H9 (cell line): ENCODE measurements at regions not wholly inside any gene's neighbourhood (a gene's known extent, or its start where the extent isn't known, plus 50 kb on each side); places are given as distances from the start of the nearest gene placed in this dataset.

Source experiments
- DNase-seq: peaks from one replicate; pipeline ENCODE4 v3.0.0-alpha.2; 2017
- H2AFZ ChIP-seq: one replicate; pipeline ENCODE4 v1.6.1; 2013; ENCODE audit warnings: mild to moderate bottlenecking, low read length, control low read depth, moderate library complexity
- H2AK5ac ChIP-seq: 2 replicates; pipeline ENCODE4 v1.6.1; 2013; ENCODE audit warnings: low read length, control low read depth, mixed read lengths; ENCODE audit not compliant: insufficient read length
- H2BK120ac ChIP-seq: one replicate; pipeline ENCODE4 v1.6.1; 2013; ENCODE audit warnings: low read depth, mild to moderate bottlenecking, low read length, control low read depth, inconsistent platforms; ENCODE audit not compliant: poor library complexity, severe bottlenecking
- H2BK12ac ChIP-seq: 2 replicates; pipeline ENCODE4 v1.6.1; 2013; ENCODE audit warnings: low read length, control low read depth, mixed read lengths, low read depth; ENCODE audit not compliant: insufficient read length
- H2BK15ac ChIP-seq: 2 replicates; pipeline ENCODE4 v1.6.1; 2013; ENCODE audit warnings: low read depth, low read length, control low read depth
- H2BK20ac ChIP-seq: one replicate; pipeline ENCODE4 v1.6.1; 2013; ENCODE audit warnings: low read depth, mild to moderate bottlenecking, low read length, control low read depth, inconsistent platforms; ENCODE audit not compliant: poor library complexity, severe bottlenecking
- H2BK5ac ChIP-seq: 2 replicates; pipeline ENCODE4 v1.6.1; 2013; ENCODE audit warnings: low read length, control low read depth, mixed read lengths; ENCODE audit not compliant: insufficient read length
- H3K14ac ChIP-seq: 2 replicates; pipeline ENCODE4 v1.6.1; 2013; ENCODE audit warnings: low read length, control low read depth; ENCODE audit not compliant: insufficient read depth
- H3K18ac ChIP-seq: 2 replicates; pipeline ENCODE4 v1.6.1; 2013; ENCODE audit warnings: low read depth, mild to moderate bottlenecking, mixed read lengths, low read length, control low read depth; ENCODE audit not compliant: insufficient read length
- H3K23ac ChIP-seq: 2 replicates; pipeline ENCODE4 v1.6.1; 2013; ENCODE audit warnings: low read length, control low read depth, mixed read lengths, low read depth; ENCODE audit not compliant: insufficient read length
- H3K23me2 ChIP-seq: 2 replicates; pipeline ENCODE4 v1.6.1; 2013; ENCODE audit warnings: low read depth, mild to moderate bottlenecking, mixed read lengths, low read length, control low read depth; ENCODE audit not compliant: insufficient read length, poor library complexity, severe bottlenecking
- H3K27ac ChIP-seq: 2 replicates; pipeline ENCODE4 v1.5.1; 2013; ENCODE audit warnings: low read length, control low read depth, mixed read lengths, low read depth; ENCODE audit not compliant: insufficient read length
- H3K27me3 ChIP-seq: 2 replicates; pipeline ENCODE4 v1.6.1; 2013; ENCODE audit warnings: low read length, control low read depth, inconsistent platforms; ENCODE audit not compliant: insufficient read depth
- H3K4ac ChIP-seq: 2 replicates; pipeline ENCODE4 v1.6.1; 2013; ENCODE audit warnings: low read depth, mild to moderate bottlenecking, control low read depth, inconsistent platforms, low read length, moderate library complexity
- H3K4me1 ChIP-seq: 2 replicates; pipeline ENCODE4 v1.6.1; 2013; ENCODE audit warnings: low read length, control low read depth, inconsistent platforms; ENCODE audit not compliant: insufficient read depth
- H3K4me2 ChIP-seq: 2 replicates; pipeline ENCODE4 v1.6.1; 2013; ENCODE audit warnings: low read length, control low read depth, mixed read lengths; ENCODE audit not compliant: insufficient read length, insufficient read depth
- H3K56ac ChIP-seq: 2 replicates; pipeline ENCODE4 v1.6.1; 2013; ENCODE audit warnings: low read depth, mild to moderate bottlenecking, mixed read lengths, low read length, control low read depth; ENCODE audit not compliant: insufficient read length
- H3K79me1 ChIP-seq: 2 replicates; pipeline ENCODE4 v1.6.1; 2013; ENCODE audit warnings: low read depth, mild to moderate bottlenecking, moderate library complexity, low read length, control low read depth, inconsistent platforms; ENCODE audit not compliant: insufficient read depth, poor library complexity, severe bottlenecking
- H3K79me2 ChIP-seq: 2 replicates; pipeline ENCODE4 v1.6.1; 2013; ENCODE audit warnings: low read length, control low read depth, inconsistent platforms; ENCODE audit not compliant: insufficient read depth
- H3K9ac ChIP-seq: 2 replicates; pipeline ENCODE4 v1.6.1; 2013; ENCODE audit warnings: low read length, control low read depth, mixed read lengths; ENCODE audit not compliant: insufficient read length; ENCODE audit errors: extremely low read depth
- H3K9me3 ChIP-seq: one replicate; pipeline ENCODE4 v1.6.1; 2013; ENCODE audit warnings: low read depth, low read length, inconsistent platforms; ENCODE audit not compliant: control insufficient read depth
- H3T11ph ChIP-seq: one replicate; pipeline ENCODE4 v1.6.1; 2013; ENCODE audit warnings: mild to moderate bottlenecking, low read length, control low read depth, inconsistent platforms
- H4K20me1 ChIP-seq: one replicate; pipeline ENCODE4 v1.6.1; 2013; ENCODE audit not compliant: control insufficient read depth, insufficient read length, insufficient read depth
- H4K5ac ChIP-seq: 2 replicates; pipeline ENCODE4 v1.6.1; 2013; ENCODE audit warnings: low read depth, mild to moderate bottlenecking, mixed read lengths, low read length, control low read depth; ENCODE audit not compliant: insufficient read length
- H4K8ac ChIP-seq: replicated peaks from 2 replicates; pipeline ENCODE4 v1.6.1; 2013; ENCODE audit warnings: low read length, control low read depth, mixed read lengths, low read depth; ENCODE audit not compliant: insufficient read length
- H4K91ac ChIP-seq: 2 replicates; pipeline ENCODE4 v1.6.1; 2013; ENCODE audit warnings: low read depth, mild to moderate bottlenecking, moderate library complexity, mixed read lengths, low read length, control low read depth; ENCODE audit not compliant: insufficient read length
- H3K27ac Mint-ChIP-seq, 3 experiments: 2 replicates in 2 of 3; 3 replicates in 1 of 3; pipeline ENCODE4 v1.8.0; 2020 to 2021; ENCODE audit warnings: mixed read lengths in 3 of 3, mild to moderate bottlenecking in 1 of 3, moderate library complexity in 1 of 3
- H3K27me3 Mint-ChIP-seq: 2 replicates; pipeline ENCODE4 v1.8.0; 2021; ENCODE audit warnings: low read depth, mild to moderate bottlenecking, moderate library complexity, mixed read lengths
- H3K36me3 Mint-ChIP-seq, 3 experiments: 2 replicates in 2 of 3; 3 replicates in 1 of 3; pipeline ENCODE4 v1.8.0; 2020 to 2021; ENCODE audit warnings: low read depth in 3 of 3, mixed read lengths in 3 of 3; ENCODE audit not compliant: insufficient read depth in 1 of 3
- H3K4me1 Mint-ChIP-seq, 2 experiments: 2 replicates each; pipeline ENCODE4 v1.8.0; 2020; ENCODE audit warnings: mixed read lengths in 2 of 2
- H3K4me3 Mint-ChIP-seq, 2 experiments: 2 replicates in 1 of 2; 3 replicates in 1 of 2; pipeline ENCODE4 v1.8.0; 2020 to 2021; ENCODE audit warnings: mild to moderate bottlenecking in 2 of 2, mixed read lengths in 2 of 2, moderate library complexity in 1 of 2
- H3K9me3 Mint-ChIP-seq, 2 experiments: 2 replicates in 1 of 2; 3 replicates in 1 of 2; pipeline ENCODE4 v1.8.0; 2020; ENCODE audit warnings: mild to moderate bottlenecking in 2 of 2, mixed read lengths in 2 of 2, moderate library complexity in 1 of 2
- WGBS: extraction: QIAGEN DNeasy Blood & Tissue Kit; methylation state at CpG from one replicate; pipeline ENCODE4 v1.1.7; 2013; ENCODE audit warnings: missing lambda C conversion rate, low lambda C conversion rate, mixed read lengths; ENCODE audit not compliant: insufficient read length; ENCODE audit errors: extremely low coverage; 5-methylcytosine and 5-hydroxymethylcytosine counted together
- TF ChIP-seq, protein P1 (sequence below): fragments of 200-600 bp; sonication (generic); conservative IDR thresholded peaks from 3 replicates; pipeline ENCODE4 v1.8.0; 2021; ENCODE audit warnings: antibody characterized with exemption, mild to moderate bottlenecking

GRCh38 chr17:53092072-53092471 is 730.7 kb upstream of the KIF2B start:
- no peak overlapping the region for H4K91ac ChIP-seq
- Mint-ChIP-seq H3K27me3 (no peaks in the 10 kb centered on the region), H3K9me3 (peaks cover 2 to 6% of the 10 kb centered on the region in 2 experiments; a peak in 3 of 5 replicates), H3K27ac (no peak overlapping the region), H3K36me3 (peaks cover 0 to 6% (median 0%) of the 10 kb centered on the region in 3 experiments; a peak in 1 of 7 replicates), H3K4me1 (peaks cover 3 to 8% of the 10 kb centered on the region in 2 experiments; a peak in 3 of 4 replicates), H3K4me3 (no peak overlapping the region)
- H3K14ac ChIP-seq, result no peak overlapping the region
- WGBS, result no CpG with 5 or more reads among the region's 2 CpGs
- no peak overlapping the region for H3K56ac ChIP-seq
- no peaks in the 10 kb centered on the region for H3K79me1 ChIP-seq
- no peaks in the 10 kb centered on the region for H4K20me1 ChIP-seq
- no peak overlapping the region for H4K5ac ChIP-seq
- TF ChIP-seq, protein P1, sequence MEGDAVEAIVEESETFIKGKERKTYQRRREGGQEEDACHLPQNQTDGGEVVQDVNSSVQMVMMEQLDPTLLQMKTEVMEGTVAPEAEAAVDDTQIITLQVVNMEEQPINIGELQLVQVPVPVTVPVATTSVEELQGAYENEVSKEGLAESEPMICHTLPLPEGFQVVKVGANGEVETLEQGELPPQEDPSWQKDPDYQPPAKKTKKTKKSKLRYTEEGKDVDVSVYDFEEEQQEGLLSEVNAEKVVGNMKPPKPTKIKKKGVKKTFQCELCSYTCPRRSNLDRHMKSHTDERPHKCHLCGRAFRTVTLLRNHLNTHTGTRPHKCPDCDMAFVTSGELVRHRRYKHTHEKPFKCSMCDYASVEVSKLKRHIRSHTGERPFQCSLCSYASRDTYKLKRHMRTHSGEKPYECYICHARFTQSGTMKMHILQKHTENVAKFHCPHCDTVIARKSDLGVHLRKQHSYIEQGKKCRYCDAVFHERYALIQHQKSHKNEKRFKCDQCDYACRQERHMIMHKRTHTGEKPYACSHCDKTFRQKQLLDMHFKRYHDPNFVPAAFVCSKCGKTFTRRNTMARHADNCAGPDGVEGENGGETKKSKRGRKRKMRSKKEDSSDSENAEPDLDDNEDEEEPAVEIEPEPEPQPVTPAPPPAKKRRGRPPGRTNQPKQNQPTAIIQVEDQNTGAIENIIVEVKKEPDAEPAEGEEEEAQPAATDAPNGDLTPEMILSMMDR, result no peak
- no peak overlapping the region for H3K27ac ChIP-seq
- H3K4ac ChIP-seq, result no peak overlapping the region
- H3K9me3 ChIP-seq, result no peaks in the 10 kb centered on the region
- no peak overlapping the region for H2AFZ ChIP-seq
- no peak overlapping the region for H2BK15ac ChIP-seq
- H3K4me1 ChIP-seq, result no peaks in the 10 kb centered on the region; the same call in 1 of the 2 replicates
- DNase-seq, result no peak
- no peak overlapping the region for H3K18ac ChIP-seq
- H3K23me2 ChIP-seq, result no peaks in the 10 kb centered on the region
- no peak overlapping the region for H3K23ac ChIP-seq
- no peak overlapping the region for H2BK20ac ChIP-seq
- no peak overlapping the region for H2BK12ac ChIP-seq
- no peak overlapping the region for H3K4me2 ChIP-seq
- no peak overlapping the region for H2BK120ac ChIP-seq
- no peak overlapping the region for H2AK5ac ChIP-seq
- H4K8ac ChIP-seq, result no peak overlapping the region
- H3K27me3 ChIP-seq, result no peaks in the 10 kb centered on the region
- H2BK5ac ChIP-seq, result no peak overlapping the region
- no peak overlapping the region for H3T11ph ChIP-seq
- H3K9ac ChIP-seq, result no peak overlapping the region
- H3K79me2 ChIP-seq, result no peaks in the 10 kb centered on the region
